GM12878 (cell line): ENCODE measurements at regions not wholly inside any gene's neighbourhood (a gene's known extent, or its start where the extent isn't known, plus 50 kb on each side); places are given as distances from the start of the nearest gene placed in this dataset.

Source experiments
- ATAC-seq: fragments of 200-7000 bp; cut with Tn5 transposase; 3 replicates; pipeline ENCODE4 v1.9.1; 2020; ENCODE audit warnings: mild to moderate bottlenecking, moderate library complexity
- BruUV-seq: library from RNA; stranded (reverse); fragments of 400-500 nt; replicated peaks from 2 replicates; lab custom pipeline; 2021; lab: Mats Ljungman, UMichigan
- CTCF ChIA-PET: fragments of 300-600 bp; sonication (Branson Sonifier 250); formaldehyde crosslinking; extraction: SDS; loops from one replicate; lab custom pipeline; 2021; ENCODE audit warnings: inconsistent platforms; lab: Yijun Ruan, JAX
- POLR2A ChIA-PET: fragments of 350-600 bp; formaldehyde crosslinking; extraction: SDS; loops from one replicate; lab custom pipeline; 2021; ENCODE audit warnings: inconsistent platforms; lab: Charles Lee
- RAD21 ChIA-PET: fragments of 300-600 bp; sonication (Branson Sonifier 250); formaldehyde crosslinking; loops from one replicate; lab custom pipeline; 2023; ENCODE audit warnings: antibody characterized with exemption; ENCODE audit not compliant: unreplicated experiment; lab: Charles Lee
- SMC1A ChIA-PET: fragments of 300-600 bp; sonication (Branson Sonifier 250); formaldehyde crosslinking; loops from one replicate; lab custom pipeline; 2023; ENCODE audit not compliant: unreplicated experiment, uncharacterized antibody; lab: Charles Lee
- DNase-seq: peaks from one replicate; pipeline ENCODE4 v3.0.0-alpha.2; 2011; ENCODE audit warnings: low read depth, low spot score
- FAIRE-seq: peaks from 3 replicates; lab custom pipeline; 2011; peaks lifted over from hg19 to GRCh38; lab: Jason Lieb, UNC
- H2AFZ ChIP-seq: 2 replicates; pipeline ENCODE4 v1.6.0; 2011; ENCODE audit warnings: low read depth, low read length, control low read depth; ENCODE audit not compliant: control insufficient read depth
- H3K27ac ChIP-seq: 2 replicates; pipeline ENCODE4 v1.5.1; 2011; ENCODE audit warnings: control low read depth; ENCODE audit not compliant: control insufficient read depth, insufficient read depth
- H3K27me3 ChIP-seq, 2 experiments: replicated peaks in 1 of 2; 2 replicates each; pipeline versions ENCODE4 v1.6.0 to v1.6.1; 2011; ENCODE audit warnings: low read length in 1 of 2; ENCODE audit not compliant: control insufficient read depth in 2 of 2, insufficient read depth in 2 of 2
- H3K36me3 ChIP-seq, 2 experiments: 2 replicates each; pipeline ENCODE4 v1.5.1; 2011; ENCODE audit warnings: low read length in 1 of 2; ENCODE audit not compliant: control insufficient read depth in 2 of 2, insufficient read depth in 2 of 2
- H3K4me1 ChIP-seq: 2 replicates; pipeline ENCODE4 v1.6.1; 2011; ENCODE audit warnings: mild to moderate bottlenecking, low read length, moderate library complexity, mixed read lengths; ENCODE audit not compliant: control insufficient read depth, insufficient read depth
- H3K4me2 ChIP-seq: 2 replicates; pipeline ENCODE4 v1.6.0; 2011; ENCODE audit warnings: control low read depth; ENCODE audit not compliant: control insufficient read depth, insufficient read depth
- H3K4me3 ChIP-seq: fragments of 200-600 bp; sonication (generic); 2 replicates; pipeline ENCODE4 v1.5.1; 2016
- H3K79me2 ChIP-seq: 2 replicates; pipeline ENCODE4 v1.6.0; 2011; ENCODE audit warnings: low read length; ENCODE audit not compliant: control insufficient read depth, insufficient read depth
- H3K9ac ChIP-seq: 2 replicates; pipeline ENCODE4 v1.8.0; 2011; ENCODE audit warnings: low read length, control low read depth, mixed read lengths; ENCODE audit not compliant: control insufficient read depth, insufficient read depth
- H3K9me3 ChIP-seq: replicated peaks from 3 replicates; pipeline ENCODE4 v1.5.1; 2011; ENCODE audit warnings: mild to moderate bottlenecking, low read length; ENCODE audit not compliant: control insufficient read depth, insufficient read depth
- H4K20me1 ChIP-seq: 2 replicates; pipeline ENCODE4 v1.6.0; 2011; ENCODE audit not compliant: control insufficient read depth, insufficient read depth
- ATF7 ChIP-seq: fragments of 450-650 bp; IDR thresholded peaks from 2 replicates; pipeline ENCODE4 v1.6.1; 2016; ENCODE audit warnings: low read depth, mild to moderate bottlenecking
- BCL3 ChIP-seq: IDR thresholded peaks from 2 replicates; pipeline ENCODE4 v1.6.1; 2011; ENCODE audit warnings: borderline replicate concordance, low read depth, mild to moderate bottlenecking, moderate library complexity, low read length; ENCODE audit not compliant: insufficient read depth, poor library complexity, severe bottlenecking
- BRCA1 ChIP-seq: IDR thresholded peaks from 2 replicates; pipeline ENCODE4 v1.6.1; 2011; ENCODE audit warnings: low read depth, low read length, improper control_type of control experiment
- CUX1 ChIP-seq: IDR thresholded peaks from 2 replicates; pipeline ENCODE4 v1.6.1; 2012; ENCODE audit warnings: improper control_type of control experiment, low read depth, low read length; ENCODE audit not compliant: insufficient replicate concordance
- E4F1 ChIP-seq: fragments of 450-650 bp; IDR thresholded peaks from 2 replicates; pipeline ENCODE4 v1.6.1; 2018; ENCODE audit warnings: borderline replicate concordance, mild to moderate bottlenecking; ENCODE audit not compliant: partially characterized antibody
- HDAC6 ChIP-seq: fragments of 200-600 bp; sonication (generic); IDR thresholded peaks from one replicate; pipeline ENCODE4 v1.8.0; 2017; ENCODE audit warnings: antibody characterized with exemption; ENCODE audit not compliant: unreplicated experiment
- HDGF ChIP-seq: fragments of 450-650 bp; IDR thresholded peaks from 2 replicates; pipeline ENCODE4 v1.6.1; 2016; ENCODE audit warnings: antibody characterized with exemption
- HSF1 ChIP-seq: fragments of 150-350 bp; IDR thresholded peaks from 2 replicates; pipeline ENCODE4 v1.6.1; 2014; ENCODE audit warnings: mild to moderate bottlenecking, low read depth, low read length
- IKZF2 ChIP-seq, 2 experiments: fragments of 450-650 bp; IDR thresholded peaks; 2 replicates each; pipeline ENCODE4 v1.6.1; 2017; ENCODE audit warnings: mild to moderate bottlenecking in 2 of 2, moderate library complexity in 2 of 2
- ZSCAN29 ChIP-seq: fragments of 450-650 bp; IDR thresholded peaks from 2 replicates; pipeline ENCODE4 v1.6.1; 2017; ENCODE audit warnings: mild to moderate bottlenecking, moderate library complexity
- WGBS: methylation state at CpG from one replicate; pipeline ENCODE4 v1.1.6; 2016; ENCODE audit warnings: low lambda C conversion rate; ENCODE audit not compliant: insufficient replicate concordance, insufficient coverage; ENCODE audit errors: missing lambda C conversion rate; 5-methylcytosine and 5-hydroxymethylcytosine counted together
- in situ Hi-C: fragments of 300-500 bp; cut with MboI; formaldehyde crosslinking; loops from 9 replicates; pipeline ENCODE4 v1.14.3; 2018; ENCODE audit warnings: mixed read lengths
- intact Hi-C: fragments of 100-400 bp; cut with micrococcal nuclease; formaldehyde crosslinking; loops from one replicate; pipeline ENCODE4 v1.14.2; 2022; ENCODE audit not compliant: unreplicated experiment

- TF ChIP-seq BCL3: no peak
- no peak for TF ChIP-seq HSF1
- TF ChIP-seq BRCA1: no peak
Observed at GRCh38 chr4:170157670-170158069, 67.9 kb upstream of the AADAT start (continued).

GRCh38 chr4:170145120-170145519, 55.4 kb upstream of the AADAT start:
- ChIA-PET SMC1A (interaction anchor here (1.7 kb wide), 1 partner anchor 114 kb away, joined by 7 read pairs; no protein-coding TSS in a partner anchor), RAD21 (no interaction called here), CTCF (interaction anchor here (1.1 kb wide), 1 partner anchor 115 kb away, joined by 3 read pairs; no protein-coding TSS in a partner anchor), POLR2A (no interaction called here)
- Histone ChIP-seq H3K27me3 (no peaks in the 10 kb centered on the region; a peak in 1 of 4 replicates), H3K4me3 (no peak overlapping the region), H3K9ac (no peak overlapping the region), H4K20me1 (no peaks in the 10 kb centered on the region), H3K79me2 (no peaks in the 10 kb centered on the region), H3K9me3 (no peaks in the 10 kb centered on the region), H3K36me3 (no peaks in the 10 kb centered on the region), H3K4me2 (no peak overlapping the region), H2AFZ (no peak overlapping the region), H3K4me1 (no peaks in the 10 kb centered on the region), H3K27ac (no peak overlapping the region)
- intact Hi-C loops: no loop called here
- FAIRE-seq (no peak), ATAC-seq (no peak), DNase-seq (no peak)
- no TSS peak for BruUV-seq
- in situ Hi-C loops: loop anchor here (25.0 kb wide), 1 partner anchor 717 kb away; no protein-coding TSS in a partner anchor
- WGBS: 0% methylated on average over 1 of the region's 1 CpG
- TF ChIP-seq IKZF2 (IDR thresholded peaks at IDR 0.05) (no peak), CUX1 (no peak), ATF7 (no peak), ZSCAN29 (no peak), HDAC6 (no peak), HDGF (no peak), E4F1 (no peak), HSF1 (no peak)
